NCI-H82 (cell line): ENCODE measurements at regions not wholly inside any gene's neighbourhood (a gene's known extent, or its start where the extent isn't known, plus 50 kb on each side); places are given as distances from the start of the nearest gene placed in this dataset.
A peak's percentile ranks its signal among the peaks of the same experiment; 100 is the strongest.

ENCODE experiments used
- DNase-seq: peaks from one replicate; lab custom pipeline; 2025; lab: John Stamatoyannopoulos, UW

- DNase-seq, result no peak
Observed at GRCh38 chr12:127678945-127679344, 588.0 kb upstream of the TMEM132C start.

GRCh38 chr12:127680516-127680915 lies 586.5 kb upstream of the TMEM132C start:
- no peak for DNase-seq

- no peak for DNase-seq
Observed at GRCh38 chr12:127681151-127681754, 585.7 kb upstream of the TMEM132C start.

GRCh38 chr12:127685491-127685890 lies 581.5 kb upstream of the TMEM132C start:
- DNase-seq, result no peak

- DNase-seq, result no peak
Observed at GRCh38 chr12:127685931-127686330, 581.0 kb upstream of the TMEM132C start.

- DNase-seq, result no peak
Observed at GRCh38 chr12:127687181-127687580, 579.8 kb upstream of the TMEM132C start.

GRCh38 chr12:127688906-127689428 lies 578.0 kb upstream of the TMEM132C start:
- no peak for DNase-seq

GRCh38 chr12:127690161-127690560 lies 576.8 kb upstream of the TMEM132C start:
- DNase-seq, result no peak

GRCh38 chr12:127696963-127697362 lies 570.0 kb upstream of the TMEM132C start:
- no peak for DNase-seq

- no peak for DNase-seq
Observed at GRCh38 chr12:127703026-127703425, 563.9 kb upstream of the TMEM132C start.

- no peak for DNase-seq
Observed at GRCh38 chr12:127711108-127711507, 555.9 kb upstream of the TMEM132C start.

- DNase-seq, result no peak
Observed at GRCh38 chr12:127712561-127712960, 554.4 kb upstream of the TMEM132C start.

GRCh38 chr12:127716166-127716565 lies 550.8 kb upstream of the TMEM132C start:
- peak; percentile 63 for DNase-seq

GRCh38 chr12:127717278-127717677 lies 549.7 kb upstream of the TMEM132C start:
- DNase-seq, result no peak

- no peak for DNase-seq
Observed at GRCh38 chr12:127720334-127720733, 546.6 kb upstream of the TMEM132C start.

- peak; percentile 67 for DNase-seq
Observed at GRCh38 chr12:127722611-127723010, 544.4 kb upstream of the TMEM132C start.

GRCh38 chr12:127723251-127723650 lies 543.7 kb upstream of the TMEM132C start:
- DNase-seq, result peak; percentile 97

GRCh38 chr12:127726671-127727315 lies 540.2 kb upstream of the TMEM132C start:
- DNase-seq, result peak; percentile 22

GRCh38 chr12:127728285-127728684 lies 538.7 kb upstream of the TMEM132C start:
- DNase-seq, result no peak

GRCh38 chr12:127728729-127729128 lies 538.2 kb upstream of the TMEM132C start:
- no peak for DNase-seq

- DNase-seq, result no peak
Observed at GRCh38 chr12:127729381-127729780, 537.6 kb upstream of the TMEM132C start.

GRCh38 chr12:127731657-127732056 lies 535.3 kb upstream of the TMEM132C start:
- DNase-seq, result peak; percentile 6

GRCh38 chr12:127742231-127742630 lies 524.7 kb upstream of the TMEM132C start:
- DNase-seq, result no peak
